Cardiac muscle cell (in vitro differentiated cells and primary cell): ENCODE measurements at regions not wholly inside any gene's neighbourhood (a gene's known extent, or its start where the extent isn't known, plus 50 kb on each side); places are given as distances from the start of the nearest gene placed in this dataset.
A peak's percentile ranks its signal among the peaks of the same experiment; 100 is the strongest.
"Not testable (repeated sequence)": the region's sequence is repeated elsewhere in the genome, so short reads cannot be mapped to it uniquely, and the experiment has no call there.

Experiments
- DNase-seq, 2 donors: peaks; one replicate each; pipeline versions ENCODE4 v3.0.0 to v3.0.0-alpha.2; 2010 to 2017; ENCODE audit warnings: low read depth in 1 of 2, low spot score in 1 of 2
- H3K27ac ChIP-seq: fragments of 200-600 bp; sonication (generic); 2 replicates; pipeline ENCODE4 v1.5.1; 2016
- H3K27me3 ChIP-seq: fragments of 200-600 bp; sonication (generic); 2 replicates; pipeline ENCODE4 v1.6.0; 2016; ENCODE audit warnings: control low read depth
- H3K36me3 ChIP-seq: fragments of 200-600 bp; sonication (generic); 2 replicates; pipeline ENCODE4 v1.5.1; 2016; ENCODE audit warnings: control low read depth
- H3K4me1 ChIP-seq: fragments of 200-600 bp; sonication (generic); 2 replicates; pipeline ENCODE4 v1.8.1; 2017; ENCODE audit warnings: low read depth, mild to moderate bottlenecking, mixed run types
- H3K4me3 ChIP-seq: fragments of 200-600 bp; sonication (generic); 2 replicates; pipeline ENCODE4 v1.5.1; 2016; ENCODE audit warnings: mild to moderate bottlenecking
- H3K9me3 ChIP-seq: fragments of 200-600 bp; sonication (generic); 2 replicates; pipeline ENCODE4 v1.5.1; 2017; ENCODE audit warnings: low read depth, mild to moderate bottlenecking, control low read depth

- H3K4me1 ChIP-seq, H3K9me3 ChIP-seq, H3K36me3 ChIP-seq, H3K4me3 ChIP-seq, H3K27me3 ChIP-seq, DNase-seq, H3K27ac ChIP-seq: not testable (repeated sequence)
Observed at GRCh38 chr9:41321277-41321676, 132.2 kb upstream of the ZNG1F start.

- not testable (repeated sequence) for H3K4me3 ChIP-seq, H3K4me1 ChIP-seq, H3K27me3 ChIP-seq, H3K27ac ChIP-seq, H3K9me3 ChIP-seq, DNase-seq, H3K36me3 ChIP-seq
Observed at GRCh38 chr9:41308953-41309352, 119.8 kb upstream of the ZNG1F start.

GRCh38 chr9:41285744-41286143 is 96.6 kb upstream of the ZNG1F start:
- not testable (repeated sequence) for H3K4me1 ChIP-seq, H3K36me3 ChIP-seq, DNase-seq, H3K27me3 ChIP-seq, H3K9me3 ChIP-seq, H3K4me3 ChIP-seq, H3K27ac ChIP-seq

- not testable (repeated sequence) for H3K9me3 ChIP-seq, DNase-seq, H3K36me3 ChIP-seq, H3K4me1 ChIP-seq, H3K4me3 ChIP-seq, H3K27ac ChIP-seq
- peaks cover 13% of the 10 kb centered on the region for H3K27me3 ChIP-seq
Observed at GRCh38 chr9:41280299-41281238, 91.5 kb upstream of the ZNG1F start.

GRCh38 chr9:41279437-41279836 is 90.3 kb upstream of the ZNG1F start:
- H3K9me3 ChIP-seq, H3K4me1 ChIP-seq, DNase-seq, H3K27ac ChIP-seq, H3K36me3 ChIP-seq, H3K4me3 ChIP-seq: not testable (repeated sequence)
- H3K27me3 ChIP-seq, result peaks cover 16% of the 10 kb centered on the region

GRCh38 chr9:41279033-41279432 is 89.9 kb upstream of the ZNG1F start:
- not testable (repeated sequence) for H3K9me3 ChIP-seq

GRCh38 chr9:41273549-41274267 is 84.6 kb upstream of the ZNG1F start:
- H3K27ac ChIP-seq, H3K9me3 ChIP-seq, H3K4me1 ChIP-seq, H3K36me3 ChIP-seq: not testable (repeated sequence)
- peak overlapping the region; percentile 41 for H3K4me3 ChIP-seq
- peak; percentile 73 to 77 for DNase-seq
- peaks cover 42% of the 10 kb centered on the region for H3K27me3 ChIP-seq

More at GRCh38 chr9:41279033-41279432, 89.9 kb upstream of the ZNG1F start:
- H3K36me3 ChIP-seq, H3K4me3 ChIP-seq, H3K27ac ChIP-seq, DNase-seq, H3K4me1 ChIP-seq: not testable (repeated sequence)
- peaks cover 16% of the 10 kb centered on the region for H3K27me3 ChIP-seq

GRCh38 chr9:41272879-41273548 is 83.9 kb upstream of the ZNG1F start:
- H3K4me1 ChIP-seq, H3K36me3 ChIP-seq, H3K9me3 ChIP-seq, H3K27ac ChIP-seq, DNase-seq: not testable (repeated sequence)
- Histone ChIP-seq H3K27me3 (peaks cover 42% of the 10 kb centered on the region), H3K4me3 (peak overlapping the region; percentile 11)

GRCh38 chr9:41270992-41271391 is 81.9 kb upstream of the ZNG1F start:
- not testable (repeated sequence) for H3K4me3 ChIP-seq, H3K4me1 ChIP-seq
- peaks cover 50% of the 10 kb centered on the region for H3K27me3 ChIP-seq

GRCh38 chr9:41269471-41269870 is 80.4 kb upstream of the ZNG1F start:
- DNase-seq, H3K27ac ChIP-seq, H3K9me3 ChIP-seq, H3K36me3 ChIP-seq, H3K4me1 ChIP-seq, H3K4me3 ChIP-seq: not testable (repeated sequence)
- peaks cover 47% of the 10 kb centered on the region for H3K27me3 ChIP-seq

More at GRCh38 chr9:41270992-41271391, 81.9 kb upstream of the ZNG1F start:
- DNase-seq, H3K9me3 ChIP-seq, H3K36me3 ChIP-seq, H3K27ac ChIP-seq: not testable (repeated sequence)

- H3K4me3 ChIP-seq, H3K4me1 ChIP-seq, H3K27ac ChIP-seq, H3K9me3 ChIP-seq, DNase-seq, H3K36me3 ChIP-seq: not testable (repeated sequence)
- peaks cover 47% of the 10 kb centered on the region for H3K27me3 ChIP-seq
Observed at GRCh38 chr9:41269054-41269453, 79.9 kb upstream of the ZNG1F start.

GRCh38 chr9:41266602-41267001 is 77.5 kb upstream of the ZNG1F start:
- H3K27ac ChIP-seq, DNase-seq, H3K9me3 ChIP-seq, H3K4me1 ChIP-seq, H3K4me3 ChIP-seq, H3K36me3 ChIP-seq: not testable (repeated sequence)
- peaks cover 40% of the 10 kb centered on the region for H3K27me3 ChIP-seq

GRCh38 chr9:41266000-41266399 is 76.9 kb upstream of the ZNG1F start:
- H3K4me3 ChIP-seq, H3K9me3 ChIP-seq, H3K4me1 ChIP-seq, H3K27ac ChIP-seq, H3K36me3 ChIP-seq, DNase-seq: not testable (repeated sequence)
- H3K27me3 ChIP-seq, result peaks cover 34% of the 10 kb centered on the region

GRCh38 chr9:41251973-41252372 is 62.9 kb upstream of the ZNG1F start:
- H3K9me3 ChIP-seq, H3K27ac ChIP-seq, H3K4me1 ChIP-seq, H3K4me3 ChIP-seq, H3K36me3 ChIP-seq, DNase-seq, H3K27me3 ChIP-seq: not testable (repeated sequence)
